ENCODE measurements at regions not wholly inside any gene's neighbourhood (a gene's known extent, or its start where the extent isn't known, plus 50 kb on each side); places are given as distances from the start of the nearest gene placed in this dataset.
"Not testable (repeated sequence)": the region's sequence is repeated elsewhere in the genome, so short reads cannot be mapped to it uniquely, and the experiment has no call there.

- not testable (repeated sequence) for H3K9ac ChIP-seq (ENCODE audit: low read depth, low read length); H3K4me1 ChIP-seq (ENCODE audit: control insufficient read depth, insufficient read depth, low read length); H3K36me3 ChIP-seq (ENCODE audit: control insufficient read depth, insufficient read depth, low read length); H3K9me3 ChIP-seq (ENCODE audit: control insufficient read depth, insufficient read depth, low read length); H3K27me3 ChIP-seq (ENCODE audit: control insufficient read depth, insufficient read depth, low read length); H3K4me3 ChIP-seq (ENCODE audit: low read depth, low read length); H3K27ac ChIP-seq (ENCODE audit: low read depth, low read length)
Measured at GRCh38 chr11:70903229-70903628, 349.1 kb downstream of the SHANK2 start.

GRCh38 chr11:70906101-70906500, 346.3 kb downstream of the SHANK2 start:
- H3K27me3 ChIP-seq (ENCODE audit: control insufficient read depth, insufficient read depth, low read length), result no peaks in the 10 kb centered on the region
- H3K9me3 ChIP-seq (ENCODE audit: control insufficient read depth, insufficient read depth, low read length), result no peaks in the 10 kb centered on the region
- no peak overlapping the region for H3K27ac ChIP-seq (ENCODE audit: low read depth, low read length)
- no peak overlapping the region for H3K9ac ChIP-seq (ENCODE audit: low read depth, low read length)
- H3K4me1 ChIP-seq (ENCODE audit: control insufficient read depth, insufficient read depth, low read length), result no peaks in the 10 kb centered on the region
- no peaks in the 10 kb centered on the region for H3K36me3 ChIP-seq (ENCODE audit: control insufficient read depth, insufficient read depth, low read length)
- H3K4me3 ChIP-seq (ENCODE audit: low read depth, low read length), result no peak overlapping the region

- no peak overlapping the region for H3K27ac ChIP-seq (ENCODE audit: low read depth, low read length)
- H3K9me3 ChIP-seq (ENCODE audit: control insufficient read depth, insufficient read depth, low read length), result no peaks in the 10 kb centered on the region
- H3K9ac ChIP-seq (ENCODE audit: low read depth, low read length), result no peak overlapping the region
- H3K36me3 ChIP-seq (ENCODE audit: control insufficient read depth, insufficient read depth, low read length), result no peaks in the 10 kb centered on the region
- no peak overlapping the region for H3K4me3 ChIP-seq (ENCODE audit: low read depth, low read length)
- H3K4me1 ChIP-seq (ENCODE audit: control insufficient read depth, insufficient read depth, low read length), result peaks cover under 1% of the 10 kb centered on the region; the same call in 1 of the 2 replicates
- no peaks in the 10 kb centered on the region for H3K27me3 ChIP-seq (ENCODE audit: control insufficient read depth, insufficient read depth, low read length)
Measured at GRCh38 chr11:70908223-70908622, 344.2 kb downstream of the SHANK2 start.

- no peak overlapping the region for H3K4me3 ChIP-seq (ENCODE audit: low read depth, low read length)
- H3K9me3 ChIP-seq (ENCODE audit: control insufficient read depth, insufficient read depth, low read length), result no peaks in the 10 kb centered on the region
- H3K4me1 ChIP-seq (ENCODE audit: control insufficient read depth, insufficient read depth, low read length), result peaks cover 19% of the 10 kb centered on the region
- no peak overlapping the region for H3K9ac ChIP-seq (ENCODE audit: low read depth, low read length)
- H3K36me3 ChIP-seq (ENCODE audit: control insufficient read depth, insufficient read depth, low read length), result no peaks in the 10 kb centered on the region
- H3K27ac ChIP-seq (ENCODE audit: low read depth, low read length), result no peak overlapping the region
- H3K27me3 ChIP-seq (ENCODE audit: control insufficient read depth, insufficient read depth, low read length), result no peaks in the 10 kb centered on the region
Measured at GRCh38 chr11:70910835-70911234, 341.5 kb downstream of the SHANK2 start.

GRCh38 chr11:70912226-70912840, 340.0 kb downstream of the SHANK2 start:
- no peaks in the 10 kb centered on the region for H3K36me3 ChIP-seq (ENCODE audit: control insufficient read depth, insufficient read depth, low read length)
- no peak overlapping the region for H3K9ac ChIP-seq (ENCODE audit: low read depth, low read length)
- no peaks in the 10 kb centered on the region for H3K9me3 ChIP-seq (ENCODE audit: control insufficient read depth, insufficient read depth, low read length)
- no peaks in the 10 kb centered on the region for H3K27me3 ChIP-seq (ENCODE audit: control insufficient read depth, insufficient read depth, low read length)
- H3K27ac ChIP-seq (ENCODE audit: low read depth, low read length), result no peak overlapping the region
- H3K4me1 ChIP-seq (ENCODE audit: control insufficient read depth, insufficient read depth, low read length), result peaks cover 19% of the 10 kb centered on the region
- H3K4me3 ChIP-seq (ENCODE audit: low read depth, low read length), result no peak overlapping the region

- Histone ChIP-seq H3K4me3 (ENCODE audit: low read depth, low read length) (peak overlapping the region; percentile 42; the same call in 1 of the 2 replicates), H3K9ac (ENCODE audit: low read depth, low read length) (no peak overlapping the region), H3K4me1 (ENCODE audit: control insufficient read depth, insufficient read depth, low read length) (peaks cover 19% of the 10 kb centered on the region), H3K9me3 (ENCODE audit: control insufficient read depth, insufficient read depth, low read length) (no peaks in the 10 kb centered on the region), H3K27me3 (ENCODE audit: control insufficient read depth, insufficient read depth, low read length) (no peaks in the 10 kb centered on the region), H3K36me3 (ENCODE audit: control insufficient read depth, insufficient read depth, low read length) (no peaks in the 10 kb centered on the region), H3K27ac (ENCODE audit: low read depth, low read length) (peak overlapping the region; percentile 16)
Measured at GRCh38 chr11:70913715-70914231, 338.6 kb downstream of the SHANK2 start.

- peaks cover 19% of the 10 kb centered on the region for H3K4me1 ChIP-seq (ENCODE audit: control insufficient read depth, insufficient read depth, low read length)
- H3K27ac ChIP-seq (ENCODE audit: low read depth, low read length), result peak overlapping the region; percentile 15
- H3K9me3 ChIP-seq (ENCODE audit: control insufficient read depth, insufficient read depth, low read length), result no peaks in the 10 kb centered on the region
- no peaks in the 10 kb centered on the region for H3K27me3 ChIP-seq (ENCODE audit: control insufficient read depth, insufficient read depth, low read length)
- no peak overlapping the region for H3K9ac ChIP-seq (ENCODE audit: low read depth, low read length)
- no peak overlapping the region for H3K4me3 ChIP-seq (ENCODE audit: low read depth, low read length)
- H3K36me3 ChIP-seq (ENCODE audit: control insufficient read depth, insufficient read depth, low read length), result no peaks in the 10 kb centered on the region
Measured at GRCh38 chr11:70914496-70914895, 337.9 kb downstream of the SHANK2 start.

GRCh38 chr11:70915158-70915985, 337.0 kb downstream of the SHANK2 start:
- no peaks in the 10 kb centered on the region for H3K27me3 ChIP-seq (ENCODE audit: control insufficient read depth, insufficient read depth, low read length)
- no peak overlapping the region for H3K27ac ChIP-seq (ENCODE audit: low read depth, low read length)
- H3K9ac ChIP-seq (ENCODE audit: low read depth, low read length), result no peak overlapping the region
- no peak overlapping the region for H3K4me3 ChIP-seq (ENCODE audit: low read depth, low read length)
- peaks cover 19% of the 10 kb centered on the region for H3K4me1 ChIP-seq (ENCODE audit: control insufficient read depth, insufficient read depth, low read length)
- H3K9me3 ChIP-seq (ENCODE audit: control insufficient read depth, insufficient read depth, low read length), result no peaks in the 10 kb centered on the region
- H3K36me3 ChIP-seq (ENCODE audit: control insufficient read depth, insufficient read depth, low read length), result no peaks in the 10 kb centered on the region

- no peak overlapping the region for H3K27ac ChIP-seq (ENCODE audit: low read depth, low read length)
- H3K36me3 ChIP-seq (ENCODE audit: control insufficient read depth, insufficient read depth, low read length), result no peaks in the 10 kb centered on the region
- no peak overlapping the region for H3K9ac ChIP-seq (ENCODE audit: low read depth, low read length)
- H3K27me3 ChIP-seq (ENCODE audit: control insufficient read depth, insufficient read depth, low read length), result no peaks in the 10 kb centered on the region
- peaks cover 19% of the 10 kb centered on the region for H3K4me1 ChIP-seq (ENCODE audit: control insufficient read depth, insufficient read depth, low read length)
- no peak overlapping the region for H3K4me3 ChIP-seq (ENCODE audit: low read depth, low read length)
- peaks cover under 1% of the 10 kb centered on the region; the same call in 1 of the 2 replicates for H3K9me3 ChIP-seq (ENCODE audit: control insufficient read depth, insufficient read depth, low read length)
Measured at GRCh38 chr11:70916351-70916750, 336.0 kb downstream of the SHANK2 start.

- Histone ChIP-seq H3K9me3 (ENCODE audit: control insufficient read depth, insufficient read depth, low read length) (peaks cover 15% of the 10 kb centered on the region), H3K27me3 (ENCODE audit: control insufficient read depth, insufficient read depth, low read length) (no peaks in the 10 kb centered on the region), H3K27ac (ENCODE audit: low read depth, low read length) (no peak overlapping the region), H3K9ac (ENCODE audit: low read depth, low read length) (no peak overlapping the region), H3K36me3 (ENCODE audit: control insufficient read depth, insufficient read depth, low read length) (no peaks in the 10 kb centered on the region), H3K4me1 (ENCODE audit: control insufficient read depth, insufficient read depth, low read length) (peaks cover 19% of the 10 kb centered on the region), H3K4me3 (ENCODE audit: low read depth, low read length) (no peak overlapping the region)
Measured at GRCh38 chr11:70918242-70918641, 334.1 kb downstream of the SHANK2 start.

GRCh38 chr11:70921804-70922203, 330.6 kb downstream of the SHANK2 start:
- no peaks in the 10 kb centered on the region for H3K36me3 ChIP-seq (ENCODE audit: control insufficient read depth, insufficient read depth, low read length)
- peaks cover 15% of the 10 kb centered on the region for H3K9me3 ChIP-seq (ENCODE audit: control insufficient read depth, insufficient read depth, low read length)
- no peak overlapping the region for H3K9ac ChIP-seq (ENCODE audit: low read depth, low read length)
- no peak overlapping the region for H3K4me3 ChIP-seq (ENCODE audit: low read depth, low read length)
- H3K4me1 ChIP-seq (ENCODE audit: control insufficient read depth, insufficient read depth, low read length), result no peaks in the 10 kb centered on the region
- no peak overlapping the region for H3K27ac ChIP-seq (ENCODE audit: low read depth, low read length)
- H3K27me3 ChIP-seq (ENCODE audit: control insufficient read depth, insufficient read depth, low read length), result no peaks in the 10 kb centered on the region
